Ishikawa (cell line): ENCODE measurements at regions not wholly inside any gene's neighbourhood (a gene's known extent, or its start where the extent isn't known, plus 50 kb on each side); places are given as distances from the start of the nearest gene placed in this dataset.

Experiments used
- CEBPB ChIP-seq: IDR thresholded peaks from 2 replicates; pipeline ENCODE4 v1.6.1; 2012
- EGR1 ChIP-seq: IDR thresholded peaks from 2 replicates; pipeline ENCODE4 v1.6.1; 2012
- EP300 ChIP-seq: IDR thresholded peaks from 2 replicates; pipeline ENCODE4 v1.6.1; 2012; ENCODE audit warnings: borderline replicate concordance
- REST ChIP-seq: IDR thresholded peaks from 2 replicates; pipeline ENCODE4 v1.6.1; 2012; ENCODE audit warnings: low read depth, mild to moderate bottlenecking
- TCF12 ChIP-seq: IDR thresholded peaks from 2 replicates; pipeline ENCODE4 v1.6.1; 2012; ENCODE audit warnings: low read depth
- YY1 ChIP-seq: IDR thresholded peaks from 2 replicates; pipeline ENCODE4 v1.6.1; 2012; ENCODE audit warnings: low read depth
- TF ChIP-seq, protein P1 (sequence below): IDR thresholded peaks from 2 replicates; pipeline ENCODE4 v1.6.1; 2012
- TF ChIP-seq, protein P2 (sequence below): IDR thresholded peaks from 2 replicates; pipeline ENCODE4 v1.6.1; 2012

GRCh38 chr7:46218461-46219200, 297.6 kb upstream of the IGFBP3 start:
- TF ChIP-seq REST (no peak), EP300 (no peak), EGR1 (no peak), CEBPB (no peak), YY1 (no peak), TCF12 (no peak)
- TF ChIP-seq, protein P1, sequence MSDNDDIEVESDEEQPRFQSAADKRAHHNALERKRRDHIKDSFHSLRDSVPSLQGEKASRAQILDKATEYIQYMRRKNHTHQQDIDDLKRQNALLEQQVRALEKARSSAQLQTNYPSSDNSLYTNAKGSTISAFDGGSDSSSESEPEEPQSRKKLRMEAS = no peak
- TF ChIP-seq, protein P2, sequence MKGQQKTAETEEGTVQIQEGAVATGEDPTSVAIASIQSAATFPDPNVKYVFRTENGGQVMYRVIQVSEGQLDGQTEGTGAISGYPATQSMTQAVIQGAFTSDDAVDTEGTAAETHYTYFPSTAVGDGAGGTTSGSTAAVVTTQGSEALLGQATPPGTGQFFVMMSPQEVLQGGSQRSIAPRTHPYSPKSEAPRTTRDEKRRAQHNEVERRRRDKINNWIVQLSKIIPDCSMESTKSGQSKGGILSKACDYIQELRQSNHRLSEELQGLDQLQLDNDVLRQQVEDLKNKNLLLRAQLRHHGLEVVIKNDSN = no peak
